Islet precursor cell (in vitro differentiated cells): ENCODE measurements at regions not wholly inside any gene's neighbourhood (a gene's known extent, or its start where the extent isn't known, plus 50 kb on each side); places are given as distances from the start of the nearest gene placed in this dataset.

ENCODE experiments used
- DNase-seq: peaks from one replicate; pipeline ENCODE4 v3.0.0-alpha.2; 2018

DNA sequence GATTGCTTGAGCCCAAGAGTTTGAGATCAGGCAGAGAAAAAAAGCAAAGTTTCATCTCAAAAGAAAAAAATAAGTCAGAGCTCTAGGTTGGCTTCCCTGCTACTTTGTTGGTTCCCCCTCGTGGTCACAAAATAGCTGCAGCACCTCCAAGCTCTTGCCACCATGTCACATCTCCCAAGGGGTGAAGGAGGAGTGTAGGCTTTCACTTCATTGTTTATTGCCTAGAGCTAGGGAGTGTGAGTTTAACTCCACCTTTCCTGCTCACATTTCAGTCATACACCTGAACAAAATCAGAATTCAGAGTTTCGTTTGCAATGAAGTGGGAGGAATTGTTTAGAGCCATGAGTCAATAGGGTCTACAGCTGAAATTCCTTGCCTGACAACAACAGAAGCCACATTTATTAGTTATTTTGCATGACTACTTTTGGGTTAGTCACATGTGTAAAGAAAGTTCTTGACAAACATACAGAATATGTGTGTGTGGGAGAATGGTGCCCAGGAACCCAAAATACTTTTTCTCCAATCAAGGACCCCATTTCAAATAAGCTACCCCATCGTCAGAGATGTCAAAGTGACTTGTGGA lies 56.2 kb upstream of the UFL1 start:
- DNase-seq: no peak

DNA sequence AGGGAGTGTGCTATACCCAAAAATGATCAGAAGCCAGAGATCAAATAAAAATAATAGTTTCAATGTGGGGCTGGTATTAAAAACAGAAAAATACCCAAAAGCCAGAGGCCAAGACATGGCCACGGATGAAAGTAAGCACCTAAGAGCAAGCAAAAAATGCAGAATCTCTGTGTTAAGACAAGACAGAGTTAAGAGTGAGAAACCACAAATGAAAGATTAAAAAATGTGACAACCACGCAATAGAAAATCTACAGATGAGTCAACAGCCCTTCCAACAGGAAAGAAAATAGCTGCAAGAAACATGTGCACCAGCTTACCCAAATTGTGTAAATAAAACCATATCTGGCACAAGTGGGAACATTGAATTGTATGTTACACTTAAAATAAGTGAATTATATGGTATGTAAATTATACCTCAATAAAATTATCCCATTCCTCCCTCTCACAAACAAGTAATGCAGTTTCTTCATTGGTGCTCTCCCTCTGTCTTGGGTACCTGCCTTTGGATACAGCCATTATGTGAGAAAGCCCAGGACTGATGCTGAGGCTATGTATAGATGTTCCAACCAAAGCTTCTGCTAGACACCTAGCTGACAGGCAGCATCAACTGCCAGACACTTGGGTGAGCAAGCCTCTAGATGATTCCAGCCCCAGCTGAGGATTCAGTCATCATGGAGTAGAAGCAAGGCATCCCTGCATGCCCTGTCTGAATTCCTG lies 55.3 kb upstream of the UFL1 start:
- DNase-seq: no peak

DNA sequence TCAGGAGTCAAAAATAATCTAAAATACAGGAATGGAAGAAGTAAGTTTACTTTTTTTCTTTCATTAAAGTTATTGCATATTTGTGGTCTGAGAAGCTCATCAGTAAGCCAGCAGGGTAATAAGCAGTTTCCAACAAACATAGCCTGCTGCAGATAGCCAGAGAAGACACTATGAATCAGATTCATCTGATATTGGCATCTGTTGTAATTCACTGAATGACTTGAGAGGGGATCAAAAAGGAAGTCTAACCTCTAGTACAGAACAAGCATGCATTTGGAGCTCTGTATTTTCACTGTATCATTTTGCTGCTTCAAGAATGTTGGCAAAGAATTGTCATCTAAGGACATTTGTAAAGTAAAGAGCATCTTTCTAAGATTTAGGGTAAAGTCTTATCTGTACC lies 53.8 kb upstream of the UFL1 start:
- no peak for DNase-seq

DNA sequence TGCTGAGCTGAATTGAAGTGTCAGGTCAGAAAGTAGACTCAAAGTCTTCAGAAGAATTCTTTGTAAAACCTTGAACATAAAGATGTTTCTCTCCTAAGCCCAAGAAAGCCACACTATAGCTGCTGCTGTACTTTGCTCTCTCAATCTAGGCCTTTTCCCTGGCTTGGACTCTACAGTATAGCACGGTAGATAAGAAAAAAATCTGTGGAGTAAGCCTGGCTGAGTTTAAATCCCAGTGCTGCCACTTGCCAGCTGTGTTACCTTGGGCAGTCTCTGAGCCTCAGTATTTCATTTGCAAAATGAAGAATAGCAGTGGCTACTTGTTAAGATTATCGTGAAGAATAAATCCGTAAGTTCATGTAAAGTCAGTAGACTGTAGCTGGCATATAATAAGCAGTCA lies 53.3 kb upstream of the UFL1 start:
- DNase-seq: no peak

DNA sequence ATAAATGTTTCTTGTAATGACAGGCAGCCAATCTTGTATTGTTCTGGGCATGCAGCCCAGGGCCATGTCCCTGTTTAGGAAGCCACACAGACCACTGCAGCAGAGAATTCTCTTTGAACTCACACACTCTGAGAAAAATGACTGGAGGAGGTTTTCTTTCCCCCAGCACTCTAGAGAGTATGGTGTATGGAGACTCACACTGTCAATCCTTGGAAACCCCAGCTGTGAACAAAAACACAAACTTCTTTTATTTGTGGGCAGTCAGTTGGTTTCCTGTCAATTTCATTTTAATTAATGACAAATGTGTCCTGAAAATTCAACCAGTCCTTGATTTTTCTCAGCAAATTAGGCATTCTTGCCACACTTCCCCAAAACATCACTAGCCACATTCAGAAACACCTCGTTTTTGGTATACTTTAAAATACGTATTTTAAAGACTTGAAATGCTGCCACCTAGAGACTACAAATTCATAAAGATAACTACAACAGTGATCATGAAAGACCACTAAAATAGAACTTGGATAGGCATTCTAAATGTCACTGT lies 52.9 kb upstream of the UFL1 start:
- DNase-seq: no peak

DNA sequence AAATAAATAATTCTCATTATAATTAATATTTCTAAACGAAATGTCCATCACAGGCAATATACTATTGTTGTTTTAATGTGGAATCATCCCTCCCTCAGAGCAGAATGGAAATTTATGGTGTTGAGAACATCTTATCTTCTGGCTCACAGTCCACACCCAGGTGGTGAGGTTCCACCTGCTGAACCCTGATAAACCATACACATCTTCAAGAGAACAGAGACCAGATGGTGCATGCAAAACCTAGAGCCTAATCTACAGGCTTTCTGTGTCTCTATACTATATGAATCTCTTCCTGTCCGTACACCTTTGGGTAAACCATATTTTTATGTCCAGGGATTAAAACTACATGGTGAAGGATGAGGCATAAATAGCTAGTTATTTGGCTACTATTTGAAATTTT lies 52.3 kb upstream of the UFL1 start:
- no peak for DNase-seq

DNA sequence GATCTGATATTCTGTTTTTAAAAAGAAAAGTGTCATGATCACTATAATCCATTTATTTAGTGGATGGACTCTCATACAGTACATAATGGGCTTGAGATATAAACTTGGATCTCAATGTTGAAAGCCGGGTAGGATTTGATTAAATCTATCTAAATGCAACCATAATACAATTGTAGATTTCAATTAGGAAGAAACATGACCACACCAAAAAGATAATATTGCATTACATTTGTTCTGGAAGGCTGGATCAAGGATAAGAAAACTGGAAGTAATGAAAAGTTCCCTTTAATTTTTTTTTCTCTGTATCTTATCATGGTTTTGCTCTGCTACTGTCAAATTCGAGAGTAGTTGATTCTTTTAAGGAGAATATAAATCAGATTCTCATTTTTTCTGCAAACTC lies 51.3 kb upstream of the UFL1 start:
- no peak for DNase-seq
